ENCODE measurements at regions not wholly inside any gene's neighbourhood (a gene's known extent, or its start where the extent isn't known, plus 50 kb on each side); places are given as distances from the start of the nearest gene placed in this dataset.

- Mint-ChIP-seq H3K27me3 (ENCODE audit: low read depth) (no peaks in the 10 kb centered on the region), H3K4me3 (no peak overlapping the region), H3K4me1 (ENCODE audit: low read depth) (no peaks in the 10 kb centered on the region), H3K36me3 (ENCODE audit: low read depth) (no peaks in the 10 kb centered on the region), H3K27ac (no peak overlapping the region), H3K9me3 (peaks cover 3% of the 10 kb centered on the region)
- DNase-seq, result no peak
- CTCF ChIA-PET, result no interaction called here
- intact Hi-C loops (cut with micrococcal nuclease), result no loop called here
Measured at GRCh38 chr14:82298811-82299210, 765.2 kb upstream of the SEL1L start.

GRCh38 chr14:82309199-82309598 is 775.5 kb upstream of the SEL1L start:
- Mint-ChIP-seq H3K4me1 (ENCODE audit: low read depth) (no peaks in the 10 kb centered on the region), H3K36me3 (ENCODE audit: low read depth) (no peaks in the 10 kb centered on the region), H3K27ac (no peak overlapping the region), H3K9me3 (peaks cover 9% of the 10 kb centered on the region), H3K4me3 (no peak overlapping the region), H3K27me3 (ENCODE audit: low read depth) (no peaks in the 10 kb centered on the region)
- CTCF ChIA-PET, result no interaction called here
- DNase-seq, result no peak
- intact Hi-C loops (cut with micrococcal nuclease), result no loop called here

- H3K4me3 Mint-ChIP-seq, result no peak overlapping the region
- CTCF ChIA-PET, result no interaction called here
- H3K4me1 Mint-ChIP-seq (ENCODE audit: low read depth), result no peaks in the 10 kb centered on the region
- no peak overlapping the region for H3K27ac Mint-ChIP-seq
- intact Hi-C loops (cut with micrococcal nuclease), result no loop called here
- peaks cover 18% of the 10 kb centered on the region for H3K9me3 Mint-ChIP-seq
- no peaks in the 10 kb centered on the region for H3K27me3 Mint-ChIP-seq (ENCODE audit: low read depth)
- no peak for DNase-seq
- H3K36me3 Mint-ChIP-seq (ENCODE audit: low read depth), result no peaks in the 10 kb centered on the region
Measured at GRCh38 chr14:82313889-82314288, 780.2 kb upstream of the SEL1L start.

GRCh38 chr14:82328442-82328841 is 794.8 kb upstream of the SEL1L start:
- H3K36me3 Mint-ChIP-seq (ENCODE audit: low read depth), result no peaks in the 10 kb centered on the region
- peaks cover 11% of the 10 kb centered on the region for H3K9me3 Mint-ChIP-seq
- intact Hi-C loops (cut with micrococcal nuclease), result no loop called here
- no peaks in the 10 kb centered on the region for H3K4me1 Mint-ChIP-seq (ENCODE audit: low read depth)
- no peak overlapping the region for H3K4me3 Mint-ChIP-seq
- no peak for DNase-seq
- CTCF ChIA-PET, result no interaction called here
- H3K27me3 Mint-ChIP-seq (ENCODE audit: low read depth), result no peaks in the 10 kb centered on the region
- no peak overlapping the region for H3K27ac Mint-ChIP-seq

GRCh38 chr14:82341261-82341810 is 807.7 kb upstream of the SEL1L start:
- Mint-ChIP-seq H3K27me3 (ENCODE audit: low read depth) (no peaks in the 10 kb centered on the region), H3K36me3 (ENCODE audit: low read depth) (no peaks in the 10 kb centered on the region), H3K4me1 (ENCODE audit: low read depth) (no peaks in the 10 kb centered on the region), H3K4me3 (no peak overlapping the region), H3K27ac (no peak overlapping the region), H3K9me3 (peaks cover 15% of the 10 kb centered on the region)
- intact Hi-C loops (cut with micrococcal nuclease), result no loop called here
- DNase-seq, result no peak
- CTCF ChIA-PET, result no interaction called here

GRCh38 chr14:82342596-82342995 is 808.9 kb upstream of the SEL1L start:
- no peaks in the 10 kb centered on the region for H3K27me3 Mint-ChIP-seq (ENCODE audit: low read depth)

GRCh38 chr14:82345184-82345583 is 811.5 kb upstream of the SEL1L start:
- Mint-ChIP-seq H3K4me1 (ENCODE audit: low read depth) (no peaks in the 10 kb centered on the region), H3K27ac (no peak overlapping the region), H3K9me3 (peaks cover 5% of the 10 kb centered on the region), H3K4me3 (no peak overlapping the region), H3K27me3 (ENCODE audit: low read depth) (no peaks in the 10 kb centered on the region), H3K36me3 (ENCODE audit: low read depth) (no peaks in the 10 kb centered on the region)
- intact Hi-C loops (cut with micrococcal nuclease), result no loop called here
- DNase-seq, result no peak
- CTCF ChIA-PET, result no interaction called here

More at GRCh38 chr14:82342596-82342995, 808.9 kb upstream of the SEL1L start:
- CTCF ChIA-PET, result no interaction called here
- intact Hi-C loops (cut with micrococcal nuclease), result no loop called here
- DNase-seq, result no peak
- Mint-ChIP-seq H3K36me3 (ENCODE audit: low read depth) (no peaks in the 10 kb centered on the region), H3K4me3 (no peak overlapping the region), H3K27ac (no peak overlapping the region), H3K9me3 (peaks cover 9% of the 10 kb centered on the region), H3K4me1 (ENCODE audit: low read depth) (no peaks in the 10 kb centered on the region)

GRCh38 chr14:82354126-82354525 is 820.5 kb upstream of the SEL1L start:
- intact Hi-C loops (cut with micrococcal nuclease), result no loop called here
- no peak overlapping the region for H3K4me3 Mint-ChIP-seq
- peaks cover 7% of the 10 kb centered on the region for H3K9me3 Mint-ChIP-seq
- no peaks in the 10 kb centered on the region for H3K4me1 Mint-ChIP-seq (ENCODE audit: low read depth)
- no peak for DNase-seq
- CTCF ChIA-PET, result no interaction called here
- no peak overlapping the region for H3K27ac Mint-ChIP-seq
- no peaks in the 10 kb centered on the region for H3K27me3 Mint-ChIP-seq (ENCODE audit: low read depth)
- no peaks in the 10 kb centered on the region for H3K36me3 Mint-ChIP-seq (ENCODE audit: low read depth)

- CTCF ChIA-PET, result no interaction called here
- intact Hi-C loops (cut with micrococcal nuclease), result no loop called here
- no peak overlapping the region for H3K4me3 Mint-ChIP-seq
Measured at GRCh38 chr14:82359201-82359600, 825.5 kb upstream of the SEL1L start.

GRCh38 chr14:82362452-82362851 is 828.8 kb upstream of the SEL1L start:
- Mint-ChIP-seq H3K4me1 (ENCODE audit: low read depth) (no peaks in the 10 kb centered on the region), H3K4me3 (no peak overlapping the region), H3K27me3 (ENCODE audit: low read depth) (no peaks in the 10 kb centered on the region), H3K36me3 (ENCODE audit: low read depth) (peaks cover 1% of the 10 kb centered on the region), H3K9me3 (peaks cover 7% of the 10 kb centered on the region), H3K27ac (no peak overlapping the region)
- CTCF ChIA-PET, result no interaction called here
- intact Hi-C loops (cut with micrococcal nuclease), result no loop called here
- no peak for DNase-seq

More at GRCh38 chr14:82359201-82359600, 825.5 kb upstream of the SEL1L start:
- no peak for DNase-seq
- Mint-ChIP-seq H3K4me1 (ENCODE audit: low read depth) (no peaks in the 10 kb centered on the region), H3K27ac (no peak overlapping the region), H3K9me3 (peaks cover 9% of the 10 kb centered on the region), H3K36me3 (ENCODE audit: low read depth) (no peaks in the 10 kb centered on the region), H3K27me3 (ENCODE audit: low read depth) (no peaks in the 10 kb centered on the region)

GRCh38 chr14:82365471-82365870 is 831.8 kb upstream of the SEL1L start:
- Mint-ChIP-seq H3K9me3 (peaks cover 9% of the 10 kb centered on the region), H3K36me3 (ENCODE audit: low read depth) (peaks cover 1% of the 10 kb centered on the region), H3K27me3 (ENCODE audit: low read depth) (no peaks in the 10 kb centered on the region), H3K27ac (no peak overlapping the region), H3K4me3 (no peak overlapping the region), H3K4me1 (ENCODE audit: low read depth) (no peaks in the 10 kb centered on the region)
- CTCF ChIA-PET, result no interaction called here
- no peak for DNase-seq
- intact Hi-C loops (cut with micrococcal nuclease), result no loop called here

GRCh38 chr14:82366803-82367202 is 833.1 kb upstream of the SEL1L start:
- Mint-ChIP-seq H3K27ac (no peak overlapping the region), H3K27me3 (ENCODE audit: low read depth) (no peaks in the 10 kb centered on the region), H3K9me3 (peaks cover 9% of the 10 kb centered on the region), H3K36me3 (ENCODE audit: low read depth) (peaks cover 1% of the 10 kb centered on the region), H3K4me3 (no peak overlapping the region), H3K4me1 (ENCODE audit: low read depth) (no peaks in the 10 kb centered on the region)
- no peak for DNase-seq
- intact Hi-C loops (cut with micrococcal nuclease), result no loop called here
- CTCF ChIA-PET, result no interaction called here

GRCh38 chr14:82379291-82379690 is 845.6 kb upstream of the SEL1L start:
- intact Hi-C loops (cut with micrococcal nuclease), result no loop called here
- no peaks in the 10 kb centered on the region for H3K36me3 Mint-ChIP-seq (ENCODE audit: low read depth)

GRCh38 chr14:82385048-82385447 is 851.4 kb upstream of the SEL1L start:
- Mint-ChIP-seq H3K4me1 (ENCODE audit: low read depth) (no peaks in the 10 kb centered on the region), H3K36me3 (ENCODE audit: low read depth) (no peaks in the 10 kb centered on the region), H3K4me3 (no peak overlapping the region), H3K27ac (no peak overlapping the region), H3K9me3 (peaks cover 13% of the 10 kb centered on the region), H3K27me3 (ENCODE audit: low read depth) (no peaks in the 10 kb centered on the region)
- intact Hi-C loops (cut with micrococcal nuclease), result no loop called here
- no peak for DNase-seq
- CTCF ChIA-PET, result no interaction called here

More at GRCh38 chr14:82379291-82379690, 845.6 kb upstream of the SEL1L start:
- no peaks in the 10 kb centered on the region for H3K4me1 Mint-ChIP-seq (ENCODE audit: low read depth)
- H3K27me3 Mint-ChIP-seq (ENCODE audit: low read depth), result no peaks in the 10 kb centered on the region
- DNase-seq, result no peak
- no peak overlapping the region for H3K4me3 Mint-ChIP-seq
- CTCF ChIA-PET, result no interaction called here
- H3K27ac Mint-ChIP-seq, result no peak overlapping the region
- H3K9me3 Mint-ChIP-seq, result peaks cover 14% of the 10 kb centered on the region

Measured in activated naive CD4-positive, alpha-beta T cell treated with anti-CD3 and anti-CD28 coated beads for 36 hours (primary cell).